Nephron (organoid): ENCODE measurements at regions not wholly inside any gene's neighbourhood (a gene's known extent, or its start where the extent isn't known, plus 50 kb on each side); places are given as distances from the start of the nearest gene placed in this dataset.

Source experiments
- H3K27ac Mint-ChIP-seq, 3 experiments: 2 replicates each; pipeline ENCODE4 v1.8.0; 2020; ENCODE audit warnings: mixed read lengths in 3 of 3, mild to moderate bottlenecking in 2 of 3, moderate library complexity in 1 of 3
- H3K27me3 Mint-ChIP-seq: 2 replicates; pipeline ENCODE4 v1.8.0; 2021; ENCODE audit warnings: low read depth, mild to moderate bottlenecking, moderate library complexity, mixed read lengths
- H3K36me3 Mint-ChIP-seq: 2 replicates; pipeline ENCODE4 v1.8.0; 2020; ENCODE audit warnings: low read depth, mixed read lengths
- H3K4me1 Mint-ChIP-seq: 2 replicates; pipeline ENCODE4 v1.8.0; 2020; ENCODE audit warnings: mixed read lengths
- H3K4me3 Mint-ChIP-seq, 3 experiments: 2 replicates each; pipeline ENCODE4 v1.8.0; 2020; ENCODE audit warnings: mild to moderate bottlenecking in 3 of 3, mixed read lengths in 3 of 3, moderate library complexity in 2 of 3
- H3K9me3 Mint-ChIP-seq: 2 replicates; pipeline ENCODE4 v1.8.0; 2020; ENCODE audit warnings: mixed read lengths
- CTCF ChIP-seq, 3 experiments: fragments of 200-600 bp; sonication (generic); IDR thresholded peaks; one replicate each; pipeline ENCODE4 v1.5.0; 2021; ENCODE audit warnings: antibody characterized with exemption in 3 of 3; ENCODE audit not compliant: unreplicated experiment in 3 of 3

GRCh38 chr3:124351430-124352148 is 359.7 kb upstream of the ROPN1 start:
- no peak overlapping the region for H3K4me3 Mint-ChIP-seq
- no peaks in the 10 kb centered on the region for H3K27me3 Mint-ChIP-seq
- H3K4me1 Mint-ChIP-seq: peaks cover 28% of the 10 kb centered on the region
- peak overlapping the region; percentile 49 to 93 (median 78) for H3K27ac Mint-ChIP-seq
- TF ChIP-seq CTCF (IDR thresholded peaks at IDR 0.05; ENCODE audit: unreplicated experiment in 3 of 3): peak; percentile 60 to 66 (median 60)
- peaks cover 12% of the 10 kb centered on the region for H3K36me3 Mint-ChIP-seq
- H3K9me3 Mint-ChIP-seq: no peaks in the 10 kb centered on the region

GRCh38 chr3:124352149-124352539 is 360.2 kb upstream of the ROPN1 start:
- Mint-ChIP-seq H3K27ac (peak overlapping the region; percentile 33 to 93 (median 78)), H3K4me1 (peaks cover 28% of the 10 kb centered on the region), H3K36me3 (peaks cover 11% of the 10 kb centered on the region), H3K9me3 (no peaks in the 10 kb centered on the region), H3K4me3 (no peak overlapping the region), H3K27me3 (no peaks in the 10 kb centered on the region)
- no peak for TF ChIP-seq CTCF (IDR thresholded peaks at IDR 0.05; ENCODE audit: unreplicated experiment in 3 of 3)

- peaks cover 28% of the 10 kb centered on the region for H3K4me1 Mint-ChIP-seq
- no peaks in the 10 kb centered on the region for H3K9me3 Mint-ChIP-seq
- no peaks in the 10 kb centered on the region for H3K27me3 Mint-ChIP-seq
- peaks cover 6% of the 10 kb centered on the region for H3K36me3 Mint-ChIP-seq
- H3K4me3 Mint-ChIP-seq: no peak overlapping the region
- no peak for TF ChIP-seq CTCF (IDR thresholded peaks at IDR 0.05; ENCODE audit: unreplicated experiment in 3 of 3)
- H3K27ac Mint-ChIP-seq: peak overlapping the region in 2 of 3 experiments; percentile 27 to 44
Measured at GRCh38 chr3:124353691-124354090, 361.8 kb upstream of the ROPN1 start.

GRCh38 chr3:124354150-124354549 is 362.2 kb upstream of the ROPN1 start:
- TF ChIP-seq CTCF (IDR thresholded peaks at IDR 0.05; ENCODE audit: unreplicated experiment in 3 of 3): no peak
- peak overlapping the region in 2 of 3 experiments; percentile 3 to 44 for H3K27ac Mint-ChIP-seq
- no peaks in the 10 kb centered on the region for H3K27me3 Mint-ChIP-seq
- peaks cover 6% of the 10 kb centered on the region for H3K36me3 Mint-ChIP-seq
- peaks cover 29% of the 10 kb centered on the region for H3K4me1 Mint-ChIP-seq
- no peaks in the 10 kb centered on the region for H3K9me3 Mint-ChIP-seq
- H3K4me3 Mint-ChIP-seq: no peak overlapping the region

- peaks cover 47% of the 10 kb centered on the region for H3K4me1 Mint-ChIP-seq
- no peak overlapping the region for H3K4me3 Mint-ChIP-seq
- H3K27me3 Mint-ChIP-seq: no peaks in the 10 kb centered on the region
- peaks cover 6% of the 10 kb centered on the region for H3K36me3 Mint-ChIP-seq
- no peak overlapping the region for H3K27ac Mint-ChIP-seq
- TF ChIP-seq CTCF (IDR thresholded peaks at IDR 0.05; ENCODE audit: unreplicated experiment in 3 of 3): no peak
- no peaks in the 10 kb centered on the region for H3K9me3 Mint-ChIP-seq
Measured at GRCh38 chr3:124358156-124358555, 366.2 kb upstream of the ROPN1 start.

GRCh38 chr3:124360155-124360554 is 368.2 kb upstream of the ROPN1 start:
- no peak for TF ChIP-seq CTCF (IDR thresholded peaks at IDR 0.05; ENCODE audit: unreplicated experiment in 3 of 3)
- Mint-ChIP-seq H3K4me3 (peak overlapping the region in 1 of 3 experiments; percentile 24), H3K9me3 (no peaks in the 10 kb centered on the region), H3K36me3 (peaks cover 7% of the 10 kb centered on the region), H3K4me1 (peaks cover 56% of the 10 kb centered on the region), H3K27ac (peak overlapping the region; percentile 95 to 99 (median 99)), H3K27me3 (no peaks in the 10 kb centered on the region)
